ENCODE measurements at regions not wholly inside any gene's neighbourhood (a gene's known extent, or its start where the extent isn't known, plus 50 kb on each side); places are given as distances from the start of the nearest gene placed in this dataset.
"Not testable (repeated sequence)": the region's sequence is repeated elsewhere in the genome, so short reads cannot be mapped to it uniquely, and the experiment has no call there.

GRCh38 chr5:32951003-32951402 lies 239.9 kb downstream of the NPR3 start:
- no peaks in the 10 kb centered on the region for H3K9me3 ChIP-seq
- no peak overlapping the region for H3K27ac ChIP-seq
- H3K4me1 ChIP-seq, result no peaks in the 10 kb centered on the region
- TF ChIP-seq CTCF (IDR thresholded peaks at IDR 0.05) (no peak), POLR2A (IDR thresholded peaks at IDR 0.05) (no peak), POLR2AphosphoS5 (IDR thresholded peaks at IDR 0.05; ENCODE audit: insufficient read depth in 1 of 2, low read depth in 1 of 2) (no peak)
- intact Hi-C loops (cut with DNase I), result no loop called here
- DNase-seq (ENCODE audit: extremely low spot score in 2 of 2), result no peak
- no peak overlapping the region for H3K4me3 ChIP-seq
- H3K36me3 ChIP-seq, result no peaks in the 10 kb centered on the region
- no peaks in the 10 kb centered on the region for H3K27me3 ChIP-seq

- Histone ChIP-seq H3K4me3 (no peak overlapping the region), H3K36me3 (no peaks in the 10 kb centered on the region), H3K9me3 (no peaks in the 10 kb centered on the region), H3K4me1 (no peaks in the 10 kb centered on the region), H3K27ac (no peak overlapping the region), H3K27me3 (no peaks in the 10 kb centered on the region)
- DNase-seq (ENCODE audit: extremely low spot score in 2 of 2), result no peak
- intact Hi-C loops (cut with DNase I), result no loop called here
- TF ChIP-seq CTCF (IDR thresholded peaks at IDR 0.05), result no peak
- no peak for TF ChIP-seq POLR2A (IDR thresholded peaks at IDR 0.05)
- TF ChIP-seq POLR2AphosphoS5 (IDR thresholded peaks at IDR 0.05; ENCODE audit: insufficient read depth in 1 of 2, low read depth in 1 of 2), result no peak
Observed at GRCh38 chr5:32951878-32952277, 240.8 kb downstream of the NPR3 start.

- intact Hi-C loops (cut with DNase I); H3K27me3 ChIP-seq; H3K27ac ChIP-seq; H3K4me3 ChIP-seq; H3K9me3 ChIP-seq; H3K36me3 ChIP-seq; H3K4me1 ChIP-seq; DNase-seq (ENCODE audit: extremely low spot score in 2 of 2): not testable (repeated sequence)
Observed at GRCh38 chr5:32952421-32952820, 241.3 kb downstream of the NPR3 start.

GRCh38 chr5:32953694-32954093 lies 242.6 kb downstream of the NPR3 start:
- TF ChIP-seq POLR2AphosphoS5 (IDR thresholded peaks at IDR 0.05; ENCODE audit: insufficient read depth in 1 of 2, low read depth in 1 of 2), result no peak
- TF ChIP-seq POLR2A (IDR thresholded peaks at IDR 0.05), result no peak
- no peak for TF ChIP-seq CTCF (IDR thresholded peaks at IDR 0.05)

GRCh38 chr5:32955814-32956213 lies 244.7 kb downstream of the NPR3 start:
- no peak for DNase-seq (ENCODE audit: extremely low spot score in 2 of 2)
- H3K4me3 ChIP-seq, result no peak overlapping the region
- H3K4me1 ChIP-seq, result no peaks in the 10 kb centered on the region
- intact Hi-C loops (cut with DNase I), result no loop called here
- H3K9me3 ChIP-seq, result no peaks in the 10 kb centered on the region
- no peak overlapping the region for H3K27ac ChIP-seq
- TF ChIP-seq CTCF (IDR thresholded peaks at IDR 0.05) (no peak), POLR2A (IDR thresholded peaks at IDR 0.05) (no peak), POLR2AphosphoS5 (IDR thresholded peaks at IDR 0.05; ENCODE audit: insufficient read depth in 1 of 2, low read depth in 1 of 2) (no peak)
- no peaks in the 10 kb centered on the region for H3K36me3 ChIP-seq
- H3K27me3 ChIP-seq, result no peaks in the 10 kb centered on the region

More at GRCh38 chr5:32953694-32954093, 242.6 kb downstream of the NPR3 start:
- no peaks in the 10 kb centered on the region for H3K36me3 ChIP-seq
- H3K27ac ChIP-seq, result no peak overlapping the region
- no peaks in the 10 kb centered on the region for H3K9me3 ChIP-seq
- no peaks in the 10 kb centered on the region for H3K27me3 ChIP-seq
- no peaks in the 10 kb centered on the region for H3K4me1 ChIP-seq
- no peak overlapping the region for H3K4me3 ChIP-seq
- intact Hi-C loops (cut with DNase I), result no loop called here
- no peak for DNase-seq (ENCODE audit: extremely low spot score in 2 of 2)

Measured in vagina (tissue), 2 donors.